ENCODE measurements at regions not wholly inside any gene's neighbourhood (a gene's known extent, or its start where the extent isn't known, plus 50 kb on each side); places are given as distances from the start of the nearest gene placed in this dataset.

DNA sequence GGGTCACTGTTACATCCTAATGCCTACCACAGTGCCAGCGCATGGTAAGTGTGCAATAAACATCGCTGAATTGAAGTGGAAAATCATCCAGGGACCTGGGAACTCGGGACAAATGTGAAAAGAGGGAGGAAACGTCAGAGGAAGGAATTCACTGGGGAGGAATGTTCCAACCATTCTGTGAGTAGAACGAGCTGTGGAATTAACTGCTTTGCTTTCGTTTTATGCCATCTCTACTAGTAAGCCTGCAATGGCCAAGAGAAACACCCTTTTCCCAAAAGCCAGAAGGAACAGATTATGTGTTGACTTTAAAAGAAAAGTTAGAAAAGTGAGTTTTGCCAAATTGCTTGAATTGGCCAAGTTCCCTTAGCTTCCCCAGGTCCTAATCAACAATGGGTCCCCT, 1044.9 kb downstream of the TYW1 start:
- no peak overlapping the region for H3K4me2 ChIP-seq (ENCODE audit: insufficient read depth in 1 of 2, low read depth in 2 of 2, low read length in 2 of 2)
- H2BK120ac ChIP-seq (replicated peaks; ENCODE audit: low read depth, low read length) = no peak overlapping the region
- 93% methylated on average over 6 of the region's 6 CpGs; no CpG with 5 or more reads in 1 of the 2 experiments for WGBS, 2 experiments (ENCODE audit: extremely low coverage in 1 of 2, insufficient coverage in 1 of 2, insufficient read length in 1 of 2, insufficient replicate concordance in 2 of 2, low coverage in 1 of 2, low lambda C conversion rate in 2 of 2, missing lambda C conversion rate in 1 of 2)
- ChIA-PET POLR2A (ENCODE audit: partially characterized antibody) (no interaction called here), CTCF (ENCODE audit: partially characterized antibody) (interaction anchor here (0.6 kb wide), 1 partner anchor 433 kb away, joined by 3 read pairs; no protein-coding TSS in a partner anchor)
- H2BK20ac ChIP-seq (ENCODE audit: low read length) = no peak overlapping the region
- no peaks in the 10 kb centered on the region for H3K79me1 ChIP-seq (ENCODE audit: low read depth, low read length)
- H2BK12ac ChIP-seq (ENCODE audit: low read depth, low read length) = no peak overlapping the region
- H3K23ac ChIP-seq (ENCODE audit: insufficient read length) = no peak overlapping the region
- no peak overlapping the region for H3K27ac ChIP-seq (ENCODE audit: low read depth, low read length)
- H4K20me1 ChIP-seq (replicated peaks in 1 of 2; ENCODE audit: control insufficient read depth in 1 of 2, insufficient read depth in 2 of 2, low read length in 2 of 2) = no peaks in the 10 kb centered on the region
- no peak overlapping the region for H3K9ac ChIP-seq (replicated peaks in 1 of 4; ENCODE audit: extremely low read depth in 1 of 4, low read depth in 3 of 4, low read length in 3 of 4)
- no peak overlapping the region for H4K8ac ChIP-seq (ENCODE audit: extremely low read depth, insufficient read depth, low read length)
- no peak overlapping the region for H3K14ac ChIP-seq (ENCODE audit: insufficient read length)
- H3K79me2 ChIP-seq (ENCODE audit: control insufficient read depth in 1 of 2, insufficient read depth in 2 of 2, low read length in 2 of 2) = no peaks in the 10 kb centered on the region
- H2AK5ac ChIP-seq (ENCODE audit: low read depth, low read length) = no peak overlapping the region
- no peaks in the 10 kb centered on the region for H3K36me3 ChIP-seq (ENCODE audit: control insufficient read depth in 2 of 4, insufficient read depth in 4 of 4, low read length in 3 of 4)
- FAIRE-seq (no peak), DNase-seq (ENCODE audit: low read depth in 1 of 2, low spot score in 2 of 2) (no peak)
- H2BK5ac ChIP-seq (ENCODE audit: low read depth, low read length) = no peak overlapping the region
- no peak overlapping the region for H2BK15ac ChIP-seq (ENCODE audit: low read length)
- no peak overlapping the region for H4K91ac ChIP-seq (replicated peaks; ENCODE audit: insufficient read length, low read length)
- H3K23me2 ChIP-seq (ENCODE audit: low read depth, low read length) = no peaks in the 10 kb centered on the region; the same call in 1 of the 2 replicates
- H2AFZ ChIP-seq (ENCODE audit: low read length) = no peak overlapping the region; the same call in 1 of the 2 replicates
- no peaks in the 10 kb centered on the region for H3K4me1 ChIP-seq (replicated peaks in 1 of 4; ENCODE audit: control insufficient read depth in 3 of 4, insufficient read depth in 4 of 4, low read length in 3 of 4)
- 0 out of 4 replicates have a peak, but pooled peaks cover 0 to 2% of the 10 kb centered on the region in 2 experiments for H3K9me3 ChIP-seq (ENCODE audit: insufficient read depth in 2 of 2, low read depth in 1 of 2, low read length in 1 of 2)
- no peak overlapping the region for H3K18ac ChIP-seq (ENCODE audit: extremely low read depth, low read length)
- H4K5ac ChIP-seq (ENCODE audit: insufficient read length, low read depth, low read length) = no peak overlapping the region
- no peak overlapping the region for H3K4me3 ChIP-seq (ENCODE audit: extremely low read depth in 1 of 4, insufficient read depth in 2 of 4, low read depth in 3 of 4, low read length in 4 of 4)
- H3K4ac ChIP-seq (replicated peaks; ENCODE audit: insufficient read length, low read depth, low read length) = no peak overlapping the region
- no peaks in the 10 kb centered on the region for H3K27me3 ChIP-seq (replicated peaks in 1 of 4; ENCODE audit: control insufficient read depth in 3 of 4, extremely low read depth in 1 of 4, insufficient read depth in 3 of 4, low read length in 3 of 4)
- no peak overlapping the region for H3K56ac ChIP-seq (replicated peaks; ENCODE audit: insufficient read length, low read depth, low read length)
- TF ChIP-seq CHD2 (IDR thresholded peaks at IDR 0.05; ENCODE audit: low read length) = no peak
- TF ChIP-seq, protein P1, sequence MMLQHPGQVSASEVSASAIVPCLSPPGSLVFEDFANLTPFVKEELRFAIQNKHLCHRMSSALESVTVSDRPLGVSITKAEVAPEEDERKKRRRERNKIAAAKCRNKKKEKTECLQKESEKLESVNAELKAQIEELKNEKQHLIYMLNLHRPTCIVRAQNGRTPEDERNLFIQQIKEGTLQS (IDR thresholded peaks at IDR 0.05; ENCODE audit: insufficient read depth, low read depth, low read length) = no peak
- TF ChIP-seq CEBPB (IDR thresholded peaks at IDR 0.05; ENCODE audit: low read depth, low read length) = no peak
- TF ChIP-seq BCL11A (IDR thresholded peaks at IDR 0.05; ENCODE audit: low read depth in 2 of 2, low read length in 2 of 2) = no peak
- no peak for TF ChIP-seq POLR2AphosphoS5 (IDR thresholded peaks at IDR 0.05; ENCODE audit: low read depth, low read length)
- TF ChIP-seq RNF2 (IDR thresholded peaks at IDR 0.05; ENCODE audit: borderline replicate concordance, low read depth, low read length, missing control alignments, poor library complexity, severe bottlenecking) = no peak
- TF ChIP-seq TCF12 (IDR thresholded peaks at IDR 0.05; ENCODE audit: low read depth, low read length) = no peak
- TF ChIP-seq JUND (IDR thresholded peaks at IDR 0.05; ENCODE audit: low read length) = no peak
- no peak for TF ChIP-seq YY1 (IDR thresholded peaks at IDR 0.05; ENCODE audit: low read depth, low read length)
- no peak for TF ChIP-seq EZH2 (IDR thresholded peaks at IDR 0.05; ENCODE audit: low read depth, low read length, severe bottlenecking)
- TF ChIP-seq RAD21 (IDR thresholded peaks at IDR 0.05 in 1 of 2, conservative IDR thresholded peaks at IDR 0.05 in 1 of 2; ENCODE audit: low read depth in 2 of 2, low read length in 2 of 2) = no peak
- TF ChIP-seq FOSL1 (IDR thresholded peaks at IDR 0.05; ENCODE audit: insufficient read depth, low read depth, low read length) = no peak
- TF ChIP-seq, protein P2, sequence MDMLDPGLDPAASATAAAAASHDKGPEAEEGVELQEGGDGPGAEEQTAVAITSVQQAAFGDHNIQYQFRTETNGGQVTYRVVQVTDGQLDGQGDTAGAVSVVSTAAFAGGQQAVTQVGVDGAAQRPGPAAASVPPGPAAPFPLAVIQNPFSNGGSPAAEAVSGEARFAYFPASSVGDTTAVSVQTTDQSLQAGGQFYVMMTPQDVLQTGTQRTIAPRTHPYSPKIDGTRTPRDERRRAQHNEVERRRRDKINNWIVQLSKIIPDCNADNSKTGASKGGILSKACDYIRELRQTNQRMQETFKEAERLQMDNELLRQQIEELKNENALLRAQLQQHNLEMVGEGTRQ (IDR thresholded peaks at IDR 0.05; ENCODE audit: low read length) = no peak

All from H1 (cell line).